SK-N-SH treated with all-trans-retinoic acid at 6 μM for 48 hours (cell line): ENCODE measurements at regions not wholly inside any gene's neighbourhood (a gene's known extent, or its start where the extent isn't known, plus 50 kb on each side); places are given as distances from the start of the nearest gene placed in this dataset.

Source experiments
- ATAC-seq: fragments of 200-7000 bp; cut with Tn5 transposase; 3 replicates; pipeline ENCODE4 v1.9.1; 2020; ENCODE audit warnings: mild to moderate bottlenecking, moderate library complexity
- BACH2 ChIP-seq: fragments of 250-450 bp; sonication (Bioruptor Pico); IDR thresholded peaks from 2 replicates; pipeline ENCODE4 v1.9.0; 2021; ENCODE audit warnings: mild to moderate bottlenecking, borderline replicate concordance
- CSDC2 ChIP-seq: fragments of 250-450 bp; sonication (Bioruptor Pico); IDR thresholded peaks from 2 replicates; pipeline ENCODE4 v1.5.0; 2020; ENCODE audit warnings: mild to moderate bottlenecking, moderate library complexity
- GLIS3 ChIP-seq: fragments of 250-450 bp; sonication (Bioruptor Pico); IDR thresholded peaks from 2 replicates; pipeline ENCODE4 v1.5.0; 2020; ENCODE audit warnings: mild to moderate bottlenecking, moderate library complexity
- ISL1 ChIP-seq: fragments of 250-450 bp; sonication (Bioruptor Pico); IDR thresholded peaks from 2 replicates; pipeline ENCODE4 v2.1.2; 2022; ENCODE audit warnings: mild to moderate bottlenecking, moderate library complexity
- OSR1 ChIP-seq: fragments of 250-450 bp; sonication (Bioruptor Pico); IDR thresholded peaks from 2 replicates; pipeline ENCODE4 v1.8.0; 2022; ENCODE audit warnings: moderate library complexity, mild to moderate bottlenecking, inconsistent platforms
- PPARA ChIP-seq: fragments of 250-450 bp; sonication (Bioruptor Pico); IDR thresholded peaks from 2 replicates; pipeline ENCODE4 v1.5.0; 2020; ENCODE audit warnings: mild to moderate bottlenecking, borderline replicate concordance
- TOX ChIP-seq: fragments of 250-450 bp; sonication (Bioruptor Pico); IDR thresholded peaks from 2 replicates; pipeline ENCODE4 v1.8.0; 2021; ENCODE audit warnings: mild to moderate bottlenecking, moderate library complexity, borderline replicate concordance
- ZC3H10 ChIP-seq: fragments of 250-450 bp; sonication (Bioruptor Pico); IDR thresholded peaks from 2 replicates; pipeline ENCODE4 v1.5.1; 2021; ENCODE audit warnings: mild to moderate bottlenecking, moderate library complexity
- ZNF565 ChIP-seq: fragments of 450-650 bp; formaldehyde crosslinking; conservative IDR thresholded peaks from 2 replicates; pipeline ENCODE4 v1.5.0; 2020; ENCODE audit warnings: low read depth, mild to moderate bottlenecking, moderate library complexity
- TF ChIP-seq, protein P1 (sequence below): fragments of 250-450 bp; sonication (Bioruptor Pico); IDR thresholded peaks from 2 replicates; pipeline ENCODE4 v1.5.1; 2021; ENCODE audit warnings: mild to moderate bottlenecking, moderate library complexity
- TF ChIP-seq, protein P2 (sequence below): fragments of 250-450 bp; sonication (Bioruptor Pico); IDR thresholded peaks from 2 replicates; pipeline ENCODE4 v1.5.0; 2020; ENCODE audit warnings: mild to moderate bottlenecking, moderate library complexity
- TF ChIP-seq, protein P3 (sequence below): fragments of 250-450 bp; sonication (Bioruptor Pico); IDR thresholded peaks from 2 replicates; pipeline ENCODE4 v1.8.0; 2021; ENCODE audit warnings: low read depth, mild to moderate bottlenecking, moderate library complexity, borderline replicate concordance
- TF ChIP-seq, protein P4 (sequence below): fragments of 250-450 bp; sonication (Bioruptor Pico); IDR thresholded peaks from 2 replicates; pipeline ENCODE4 v1.8.0; 2020; ENCODE audit warnings: mild to moderate bottlenecking, moderate library complexity, borderline replicate concordance

DNA sequence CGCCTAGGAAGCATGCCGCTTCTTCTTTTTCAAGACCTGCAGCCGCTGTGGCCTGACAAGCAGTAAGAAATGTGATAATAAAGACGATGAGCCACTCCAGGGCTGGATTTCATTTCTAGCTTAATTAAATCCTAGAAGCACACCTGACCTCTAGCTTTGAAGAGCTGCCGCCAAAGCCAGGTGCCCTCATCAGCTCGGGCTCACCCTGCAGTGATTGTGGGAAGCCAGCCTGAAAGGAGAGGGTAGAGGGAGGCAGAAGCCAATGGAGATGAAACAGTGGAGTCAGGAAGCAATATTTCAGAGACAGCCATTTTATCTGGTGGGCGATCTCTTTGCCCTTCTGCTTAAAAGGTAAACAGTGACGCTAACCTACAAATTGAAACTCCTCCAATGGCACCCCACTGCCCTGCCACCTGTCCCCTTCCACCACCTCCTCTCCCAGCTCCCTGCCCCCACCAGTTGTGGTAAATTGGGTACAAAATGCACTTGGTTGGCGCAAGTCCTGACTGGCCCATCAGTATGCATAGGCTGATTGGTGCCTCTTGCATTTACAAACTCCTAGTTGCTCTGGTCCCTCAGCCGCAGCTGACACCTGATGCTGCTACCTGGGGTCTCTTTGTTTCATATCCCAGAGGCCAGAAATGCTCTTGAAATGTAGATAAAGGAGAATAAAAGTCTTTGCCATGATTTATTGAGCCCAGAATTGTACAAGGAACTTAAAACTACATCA is 385.3 kb downstream of the PDCD6IP start:
- TF ChIP-seq, protein P1, sequence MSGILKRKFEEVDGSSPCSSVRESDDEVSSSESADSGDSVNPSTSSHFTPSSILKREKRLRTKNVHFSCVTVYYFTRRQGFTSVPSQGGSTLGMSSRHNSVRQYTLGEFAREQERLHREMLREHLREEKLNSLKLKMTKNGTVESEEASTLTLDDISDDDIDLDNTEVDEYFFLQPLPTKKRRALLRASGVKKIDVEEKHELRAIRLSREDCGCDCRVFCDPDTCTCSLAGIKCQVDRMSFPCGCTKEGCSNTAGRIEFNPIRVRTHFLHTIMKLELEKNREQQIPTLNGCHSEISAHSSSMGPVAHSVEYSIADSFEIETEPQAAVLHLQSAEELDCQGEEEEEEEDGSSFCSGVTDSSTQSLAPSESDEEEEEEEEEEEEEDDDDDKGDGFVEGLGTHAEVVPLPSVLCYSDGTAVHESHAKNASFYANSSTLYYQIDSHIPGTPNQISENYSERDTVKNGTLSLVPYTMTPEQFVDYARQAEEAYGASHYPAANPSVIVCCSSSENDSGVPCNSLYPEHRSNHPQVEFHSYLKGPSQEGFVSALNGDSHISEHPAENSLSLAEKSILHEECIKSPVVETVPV (CRISPR knock-in tag) = no peak
- TF ChIP-seq ZNF565 (CRISPR knock-in tag) (no peak), TOX (CRISPR knock-in tag) (no peak)
- ATAC-seq = no peak

DNA sequence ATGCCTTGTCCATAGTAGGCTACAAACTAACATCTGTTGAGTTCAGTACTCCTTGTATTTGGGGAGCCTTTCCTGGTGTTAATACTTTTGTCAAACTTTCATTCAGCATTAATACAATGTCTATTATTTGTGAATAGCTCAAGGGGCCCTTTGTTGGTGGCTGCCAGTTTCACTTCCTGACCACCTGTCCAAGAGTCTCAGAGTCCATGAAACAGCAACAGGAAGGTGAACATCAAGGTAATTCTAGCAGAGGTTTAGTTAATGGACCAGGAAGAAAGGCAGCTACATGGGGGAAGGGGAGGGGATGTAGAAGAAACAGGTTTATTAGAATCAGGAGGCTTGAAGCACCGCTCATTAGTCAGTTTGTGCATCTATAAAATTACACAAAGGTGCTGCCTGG is 386.9 kb downstream of the PDCD6IP start:
- TF ChIP-seq OSR1 (CRISPR knock-in tag) = no peak
- TF ChIP-seq ISL1 (CRISPR knock-in tag) = no peak
- TF ChIP-seq, protein P2, sequence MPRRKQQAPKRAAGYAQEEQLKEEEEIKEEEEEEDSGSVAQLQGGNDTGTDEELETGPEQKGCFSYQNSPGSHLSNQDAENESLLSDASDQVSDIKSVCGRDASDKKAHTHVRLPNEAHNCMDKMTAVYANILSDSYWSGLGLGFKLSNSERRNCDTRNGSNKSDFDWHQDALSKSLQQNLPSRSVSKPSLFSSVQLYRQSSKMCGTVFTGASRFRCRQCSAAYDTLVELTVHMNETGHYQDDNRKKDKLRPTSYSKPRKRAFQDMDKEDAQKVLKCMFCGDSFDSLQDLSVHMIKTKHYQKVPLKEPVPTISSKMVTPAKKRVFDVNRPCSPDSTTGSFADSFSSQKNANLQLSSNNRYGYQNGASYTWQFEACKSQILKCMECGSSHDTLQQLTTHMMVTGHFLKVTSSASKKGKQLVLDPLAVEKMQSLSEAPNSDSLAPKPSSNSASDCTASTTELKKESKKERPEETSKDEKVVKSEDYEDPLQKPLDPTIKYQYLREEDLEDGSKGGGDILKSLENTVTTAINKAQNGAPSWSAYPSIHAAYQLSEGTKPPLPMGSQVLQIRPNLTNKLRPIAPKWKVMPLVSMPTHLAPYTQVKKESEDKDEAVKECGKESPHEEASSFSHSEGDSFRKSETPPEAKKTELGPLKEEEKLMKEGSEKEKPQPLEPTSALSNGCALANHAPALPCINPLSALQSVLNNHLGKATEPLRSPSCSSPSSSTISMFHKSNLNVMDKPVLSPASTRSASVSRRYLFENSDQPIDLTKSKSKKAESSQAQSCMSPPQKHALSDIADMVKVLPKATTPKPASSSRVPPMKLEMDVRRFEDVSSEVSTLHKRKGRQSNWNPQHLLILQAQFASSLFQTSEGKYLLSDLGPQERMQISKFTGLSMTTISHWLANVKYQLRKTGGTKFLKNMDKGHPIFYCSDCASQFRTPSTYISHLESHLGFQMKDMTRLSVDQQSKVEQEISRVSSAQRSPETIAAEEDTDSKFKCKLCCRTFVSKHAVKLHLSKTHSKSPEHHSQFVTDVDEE (CRISPR knock-in tag) = no peak
- TF ChIP-seq PPARA = no peak
- no peak for TF ChIP-seq BACH2 (CRISPR knock-in tag)
- TF ChIP-seq, protein P1 (CRISPR knock-in tag) = no peak
- TF ChIP-seq ZC3H10 (CRISPR knock-in tag) = no peak
- ATAC-seq = no peak

DNA sequence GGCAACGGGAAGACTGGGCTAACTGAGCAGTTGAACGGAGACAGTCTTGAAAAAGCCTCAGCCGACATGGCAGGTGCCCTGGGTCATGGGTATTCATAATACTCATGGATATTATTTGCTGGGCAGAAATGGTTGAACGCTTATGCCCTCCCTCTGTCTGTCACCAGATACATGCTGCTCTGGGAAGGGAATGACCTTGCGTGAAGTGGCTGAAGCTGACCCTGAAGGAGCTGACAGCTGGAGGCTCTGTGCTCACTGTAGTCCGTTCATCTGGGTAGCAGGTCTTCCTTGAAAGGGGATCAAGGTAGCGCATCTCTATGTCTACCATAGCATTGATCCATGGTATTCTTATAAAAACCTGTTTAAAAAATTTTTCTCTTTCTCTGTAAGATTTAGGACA is 390.7 kb downstream of the PDCD6IP start:
- TF ChIP-seq, protein P1 (CRISPR knock-in tag) = no peak
- TF ChIP-seq, protein P2 (CRISPR knock-in tag) = no peak
- TF ChIP-seq, protein P3, sequence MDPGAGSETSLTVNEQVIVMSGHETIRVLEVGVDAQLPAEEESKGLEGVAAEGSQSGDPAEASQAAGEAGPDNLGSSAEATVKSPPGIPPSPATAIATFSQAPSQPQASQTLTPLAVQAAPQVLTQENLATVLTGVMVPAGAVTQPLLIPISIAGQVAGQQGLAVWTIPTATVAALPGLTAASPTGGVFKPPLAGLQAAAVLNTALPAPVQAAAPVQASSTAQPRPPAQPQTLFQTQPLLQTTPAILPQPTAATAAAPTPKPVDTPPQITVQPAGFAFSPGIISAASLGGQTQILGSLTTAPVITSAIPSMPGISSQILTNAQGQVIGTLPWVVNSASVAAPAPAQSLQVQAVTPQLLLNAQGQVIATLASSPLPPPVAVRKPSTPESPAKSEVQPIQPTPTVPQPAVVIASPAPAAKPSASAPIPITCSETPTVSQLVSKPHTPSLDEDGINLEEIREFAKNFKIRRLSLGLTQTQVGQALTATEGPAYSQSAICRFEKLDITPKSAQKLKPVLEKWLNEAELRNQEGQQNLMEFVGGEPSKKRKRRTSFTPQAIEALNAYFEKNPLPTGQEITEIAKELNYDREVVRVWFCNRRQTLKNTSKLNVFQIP (CRISPR knock-in tag) = no peak
- TF ChIP-seq, all 23 proteins: peak for 0
- no peak for ATAC-seq

DNA sequence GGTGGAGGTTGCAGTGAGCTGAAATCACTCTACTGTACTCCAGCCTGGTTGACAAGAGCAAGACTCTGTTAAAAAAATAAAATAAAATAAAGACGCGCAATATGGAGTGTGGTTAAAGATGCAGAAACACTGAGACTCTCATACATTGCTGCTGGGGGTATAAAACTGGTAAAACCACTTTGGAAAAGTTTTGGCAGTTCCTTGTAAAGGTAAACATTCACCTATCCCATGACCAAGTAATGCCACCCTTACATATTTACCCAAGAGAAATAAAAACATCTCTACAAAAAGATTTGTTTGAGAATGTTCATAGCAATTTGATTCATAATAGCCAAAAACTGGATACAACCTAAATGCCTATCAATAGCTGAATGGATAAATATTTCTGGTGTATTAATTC is 398.5 kb downstream of the PDCD6IP start:
- ATAC-seq = no peak
- TF ChIP-seq, protein P4, sequence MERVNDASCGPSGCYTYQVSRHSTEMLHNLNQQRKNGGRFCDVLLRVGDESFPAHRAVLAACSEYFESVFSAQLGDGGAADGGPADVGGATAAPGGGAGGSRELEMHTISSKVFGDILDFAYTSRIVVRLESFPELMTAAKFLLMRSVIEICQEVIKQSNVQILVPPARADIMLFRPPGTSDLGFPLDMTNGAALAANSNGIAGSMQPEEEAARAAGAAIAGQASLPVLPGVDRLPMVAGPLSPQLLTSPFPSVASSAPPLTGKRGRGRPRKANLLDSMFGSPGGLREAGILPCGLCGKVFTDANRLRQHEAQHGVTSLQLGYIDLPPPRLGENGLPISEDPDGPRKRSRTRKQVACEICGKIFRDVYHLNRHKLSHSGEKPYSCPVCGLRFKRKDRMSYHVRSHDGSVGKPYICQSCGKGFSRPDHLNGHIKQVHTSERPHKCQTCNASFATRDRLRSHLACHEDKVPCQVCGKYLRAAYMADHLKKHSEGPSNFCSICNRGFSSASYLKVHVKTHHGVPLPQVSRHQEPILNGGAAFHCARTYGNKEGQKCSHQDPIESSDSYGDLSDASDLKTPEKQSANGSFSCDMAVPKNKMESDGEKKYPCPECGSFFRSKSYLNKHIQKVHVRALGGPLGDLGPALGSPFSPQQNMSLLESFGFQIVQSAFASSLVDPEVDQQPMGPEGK = no peak
- TF ChIP-seq PPARA (no peak), TOX (CRISPR knock-in tag) (no peak), GLIS3 (CRISPR knock-in tag) (no peak), ZNF565 (CRISPR knock-in tag) (no peak), CSDC2 (no peak)
- TF ChIP-seq, protein P2 (CRISPR knock-in tag) = no peak
- TF ChIP-seq, protein P1 (CRISPR knock-in tag) = no peak
